Osteoblast (primary cell): ENCODE measurements at regions not wholly inside any gene's neighbourhood (a gene's known extent, or its start where the extent isn't known, plus 50 kb on each side); places are given as distances from the start of the nearest gene placed in this dataset.

ENCODE experiments used
- DNase-seq: peaks from one replicate; pipeline ENCODE4 v3.0.0; 2011; ENCODE audit warnings: low spot score, mixed read lengths; ENCODE audit not compliant: insufficient read length; ENCODE audit errors: missing footprints
- H2AFZ ChIP-seq: 2 replicates; pipeline ENCODE4 v1.6.0; 2011; ENCODE audit warnings: mild to moderate bottlenecking, low read length
- H3K27ac ChIP-seq: 2 replicates; pipeline ENCODE4 v1.5.1; 2011; ENCODE audit warnings: mild to moderate bottlenecking, low read depth, low read length, moderate library complexity
- H3K27me3 ChIP-seq: 2 replicates; pipeline ENCODE4 v1.6.0; 2012; ENCODE audit warnings: mild to moderate bottlenecking, control low read depth, inconsistent platforms, low read length, moderate library complexity; ENCODE audit not compliant: insufficient read depth
- H3K36me3 ChIP-seq: 2 replicates; pipeline ENCODE4 v1.5.1; 2011; ENCODE audit warnings: mild to moderate bottlenecking, low read length, control low read depth, moderate library complexity; ENCODE audit not compliant: insufficient read depth
- H3K4me1 ChIP-seq: 2 replicates; pipeline ENCODE4 v1.5.1; 2011; ENCODE audit warnings: mild to moderate bottlenecking, low read length, control low read depth, moderate library complexity; ENCODE audit not compliant: insufficient read depth
- H3K4me2 ChIP-seq: 2 replicates; pipeline ENCODE4 v1.6.0; 2011; ENCODE audit warnings: mild to moderate bottlenecking, low read length; ENCODE audit not compliant: insufficient read depth
- H3K4me3 ChIP-seq: fragments of 200-600 bp; sonication (generic); 3 replicates; pipeline ENCODE4 v1.5.1; 2012; ENCODE audit warnings: mild to moderate bottlenecking, low read length, inconsistent platforms; ENCODE audit not compliant: insufficient read depth
- H3K79me2 ChIP-seq: 2 replicates; pipeline ENCODE4 v1.6.0; 2012; ENCODE audit warnings: mild to moderate bottlenecking, low read length, control low read depth, inconsistent platforms; ENCODE audit not compliant: insufficient read depth
- H3K9me3 ChIP-seq: 2 replicates; pipeline ENCODE4 v1.5.1; 2011; ENCODE audit warnings: low read depth, low read length, control low read depth
- H4K20me1 ChIP-seq: 2 replicates; pipeline ENCODE4 v1.6.0; 2012; ENCODE audit warnings: mild to moderate bottlenecking, low read length, control low read depth; ENCODE audit not compliant: insufficient read depth
- TF ChIP-seq, protein P1 (sequence below): IDR thresholded peaks from 2 replicates; pipeline ENCODE4 v1.5.1; 2011; ENCODE audit warnings: mild to moderate bottlenecking, low read depth, low read length, moderate library complexity; ENCODE audit errors: extremely low read depth

DNA sequence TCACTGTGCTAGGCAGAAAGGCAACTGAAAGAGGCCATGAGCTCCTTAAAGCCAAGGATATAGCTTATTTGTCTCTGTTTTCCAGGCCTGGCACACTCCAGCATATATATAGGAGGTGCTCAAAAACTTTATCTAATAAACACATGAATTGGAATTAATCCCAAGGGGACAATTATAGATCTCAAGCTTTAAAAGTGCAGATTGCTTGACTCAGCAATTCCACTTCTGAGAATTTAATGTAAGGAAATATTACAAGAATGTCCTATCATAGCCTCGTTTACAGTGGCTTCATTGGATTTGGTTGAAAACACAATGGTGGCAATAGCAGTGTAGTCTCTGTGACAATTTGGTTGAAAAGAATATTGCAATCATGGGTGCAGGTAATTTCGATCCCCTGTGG lies 267.3 kb downstream of the SHQ1 start:
- H3K36me3 ChIP-seq: no peaks in the 10 kb centered on the region

DNA sequence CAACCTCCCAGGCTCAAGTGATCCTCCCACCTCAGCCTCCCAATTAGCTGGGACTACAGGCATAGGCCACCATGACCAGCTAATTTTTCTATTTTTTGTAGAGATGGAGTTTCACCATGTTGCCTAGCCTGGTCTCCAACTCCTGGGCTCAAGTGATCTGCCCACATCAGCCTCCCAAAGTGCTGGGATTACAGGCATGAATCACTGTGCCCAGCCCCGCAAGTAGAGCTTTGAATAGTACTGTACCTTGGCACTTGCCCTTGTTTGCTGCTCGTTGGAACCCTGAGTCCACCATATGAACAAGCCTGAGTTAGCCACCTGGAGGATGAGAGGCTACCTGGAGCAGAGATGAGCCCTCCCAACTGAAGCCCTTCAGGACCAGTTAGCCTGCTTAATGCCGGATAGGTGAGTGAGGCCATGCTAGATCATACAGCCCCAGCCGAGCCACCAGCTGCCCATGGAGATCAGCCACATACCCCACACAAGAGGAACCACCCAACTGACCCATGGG lies 267.9 kb downstream of the SHQ1 start:
- no peak overlapping the region for H3K4me2 ChIP-seq

More for the DNA sequence above, 267.3 kb downstream of the SHQ1 start:
- H3K4me2 ChIP-seq: no peak overlapping the region
- H3K27ac ChIP-seq: no peak overlapping the region
- no peaks in the 10 kb centered on the region for H3K4me1 ChIP-seq
- peaks cover 17% of the 10 kb centered on the region for H3K27me3 ChIP-seq
- no peaks in the 10 kb centered on the region for H3K9me3 ChIP-seq
- TF ChIP-seq, protein P1, sequence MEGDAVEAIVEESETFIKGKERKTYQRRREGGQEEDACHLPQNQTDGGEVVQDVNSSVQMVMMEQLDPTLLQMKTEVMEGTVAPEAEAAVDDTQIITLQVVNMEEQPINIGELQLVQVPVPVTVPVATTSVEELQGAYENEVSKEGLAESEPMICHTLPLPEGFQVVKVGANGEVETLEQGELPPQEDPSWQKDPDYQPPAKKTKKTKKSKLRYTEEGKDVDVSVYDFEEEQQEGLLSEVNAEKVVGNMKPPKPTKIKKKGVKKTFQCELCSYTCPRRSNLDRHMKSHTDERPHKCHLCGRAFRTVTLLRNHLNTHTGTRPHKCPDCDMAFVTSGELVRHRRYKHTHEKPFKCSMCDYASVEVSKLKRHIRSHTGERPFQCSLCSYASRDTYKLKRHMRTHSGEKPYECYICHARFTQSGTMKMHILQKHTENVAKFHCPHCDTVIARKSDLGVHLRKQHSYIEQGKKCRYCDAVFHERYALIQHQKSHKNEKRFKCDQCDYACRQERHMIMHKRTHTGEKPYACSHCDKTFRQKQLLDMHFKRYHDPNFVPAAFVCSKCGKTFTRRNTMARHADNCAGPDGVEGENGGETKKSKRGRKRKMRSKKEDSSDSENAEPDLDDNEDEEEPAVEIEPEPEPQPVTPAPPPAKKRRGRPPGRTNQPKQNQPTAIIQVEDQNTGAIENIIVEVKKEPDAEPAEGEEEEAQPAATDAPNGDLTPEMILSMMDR: no peak
- DNase-seq: no peak
- H4K20me1 ChIP-seq: no peaks in the 10 kb centered on the region
- no peak overlapping the region for H3K4me3 ChIP-seq
- no peaks in the 10 kb centered on the region for H3K79me2 ChIP-seq
- H2AFZ ChIP-seq: no peak overlapping the region

DNA sequence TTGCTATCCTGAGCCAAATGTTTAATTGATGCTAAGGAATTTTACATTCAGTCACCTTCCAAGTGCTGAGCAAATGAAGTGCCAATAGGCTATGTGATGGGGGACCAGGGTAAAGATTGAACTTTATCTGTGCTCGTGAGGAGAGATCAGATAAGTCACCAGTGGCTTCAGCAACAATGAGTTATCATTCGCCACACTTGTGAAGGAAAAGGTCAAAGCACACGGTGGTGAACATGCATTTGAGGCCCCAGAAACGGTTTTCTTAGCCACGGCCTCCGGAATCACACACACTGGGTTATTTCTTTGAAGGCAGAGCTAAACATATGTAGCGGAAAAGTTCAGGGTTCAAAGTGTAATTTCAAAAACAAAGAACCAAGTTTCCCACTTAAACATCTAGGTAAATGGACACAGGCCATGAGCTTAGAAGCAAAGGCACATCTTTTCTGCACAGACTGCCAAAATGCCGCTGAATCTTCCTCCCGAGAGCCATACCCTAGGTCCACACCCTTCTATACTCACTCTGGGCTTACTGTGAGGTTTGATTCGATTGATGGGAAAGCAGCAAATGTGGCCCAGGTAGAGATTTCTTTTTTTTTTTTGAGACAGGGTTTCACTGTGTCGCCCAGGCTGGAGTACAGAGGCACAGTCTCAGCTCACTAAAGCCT lies 268.5 kb downstream of the SHQ1 start:
- no peaks in the 10 kb centered on the region for H4K20me1 ChIP-seq
- no peak for DNase-seq
- peaks cover 14% of the 10 kb centered on the region for H3K27me3 ChIP-seq
- no peak overlapping the region for H2AFZ ChIP-seq
- H3K79me2 ChIP-seq: no peaks in the 10 kb centered on the region
- no peaks in the 10 kb centered on the region for H3K36me3 ChIP-seq
- H3K27ac ChIP-seq: no peak overlapping the region
- no peaks in the 10 kb centered on the region for H3K9me3 ChIP-seq
- TF ChIP-seq, protein P1: no peak
- H3K4me2 ChIP-seq: no peak overlapping the region
- H3K4me3 ChIP-seq: no peak overlapping the region
- H3K4me1 ChIP-seq: no peaks in the 10 kb centered on the region

More for the DNA sequence above, 267.9 kb downstream of the SHQ1 start:
- TF ChIP-seq, protein P1: no peak
- H2AFZ ChIP-seq: no peak overlapping the region
- H3K27me3 ChIP-seq: peaks cover 14% of the 10 kb centered on the region
- no peaks in the 10 kb centered on the region for H3K4me1 ChIP-seq
- H3K9me3 ChIP-seq: no peaks in the 10 kb centered on the region
- no peaks in the 10 kb centered on the region for H3K36me3 ChIP-seq
- H4K20me1 ChIP-seq: no peaks in the 10 kb centered on the region
- DNase-seq: no peak
- no peak overlapping the region for H3K27ac ChIP-seq
- H3K79me2 ChIP-seq: no peaks in the 10 kb centered on the region
- no peak overlapping the region for H3K4me3 ChIP-seq

DNA sequence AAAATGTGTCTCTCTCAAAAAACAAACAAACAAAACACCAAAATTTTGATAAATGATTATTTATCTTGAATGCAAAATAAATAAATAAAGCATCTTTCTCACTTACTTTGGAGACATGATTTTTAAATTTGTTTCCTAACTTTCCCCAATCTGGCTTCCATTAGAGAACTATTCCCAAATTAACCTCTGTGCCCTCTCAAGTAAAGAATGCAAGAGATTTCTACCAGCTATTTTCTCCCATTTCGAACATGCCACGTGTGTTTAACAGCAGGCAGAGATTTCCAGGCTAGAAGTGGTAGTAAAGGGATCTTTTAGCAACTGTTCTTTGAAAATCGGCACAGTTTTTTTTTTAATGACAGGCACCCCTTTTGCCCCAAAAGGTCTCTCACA lies 269.1 kb downstream of the SHQ1 start:
- H2AFZ ChIP-seq: no peak overlapping the region
- no peaks in the 10 kb centered on the region for H3K79me2 ChIP-seq
- no peak overlapping the region for H3K4me2 ChIP-seq
- H4K20me1 ChIP-seq: no peaks in the 10 kb centered on the region
- TF ChIP-seq, protein P1: no peak
- H3K4me1 ChIP-seq: no peaks in the 10 kb centered on the region
- DNase-seq: no peak
- no peaks in the 10 kb centered on the region for H3K9me3 ChIP-seq
- no peaks in the 10 kb centered on the region for H3K36me3 ChIP-seq
- no peak overlapping the region for H3K4me3 ChIP-seq
- peaks cover 14% of the 10 kb centered on the region for H3K27me3 ChIP-seq
- no peak overlapping the region for H3K27ac ChIP-seq
